Psoas muscle (tissue), 7 donors: ENCODE measurements at regions not wholly inside any gene's neighbourhood (a gene's known extent, or its start where the extent isn't known, plus 50 kb on each side); places are given as distances from the start of the nearest gene placed in this dataset.
"Not testable (repeated sequence)": the region's sequence is repeated elsewhere in the genome, so short reads cannot be mapped to it uniquely, and the experiment has no call there.

Experiments used
- ATAC-seq, 4 donors: fragments of 200-7000 bp; cut with Tn5 transposase; one replicate each; pipeline ENCODE4 v1.9.1; 2020; ENCODE audit warnings: moderate library complexity in 3 of 4, mild to moderate bottlenecking in 2 of 4
- DNase-seq, 2 donors: peaks; one replicate each; pipeline ENCODE4 v3.0.0-alpha.2; 2020
- H3K27ac ChIP-seq: fragments of 200-600 bp; one replicate; pipeline ENCODE4 v1.8.0; 2022
- H3K27me3 ChIP-seq, 3 donors: fragments of 200-600 bp in 1 of 3; one replicate each; pipeline versions ENCODE4 v1.6.1 to v1.8.0; 2013 to 2022; ENCODE audit warnings: low read length in 2 of 3, mild to moderate bottlenecking in 2 of 3, moderate library complexity in 1 of 3; ENCODE audit not compliant: insufficient read depth in 3 of 3
- H3K36me3 ChIP-seq, 2 donors: fragments of 200-600 bp in 1 of 2; one replicate each; pipeline versions ENCODE4 v1.6.1 to v1.8.0; 2013 to 2022; ENCODE audit warnings: low read depth in 1 of 2, mild to moderate bottlenecking in 1 of 2, moderate library complexity in 1 of 2; ENCODE audit not compliant: insufficient read depth in 1 of 2
- H3K4me1 ChIP-seq: fragments of 200-600 bp; one replicate; pipeline ENCODE4 v1.8.0; 2022
- H3K4me3 ChIP-seq: fragments of 200-600 bp; one replicate; pipeline ENCODE4 v1.8.0; 2022; ENCODE audit warnings: mild to moderate bottlenecking
- H3K9me3 ChIP-seq: fragments of 200-600 bp; one replicate; pipeline ENCODE4 v1.8.0; 2022
- CTCF ChIP-seq: fragments of 200-600 bp; IDR thresholded peaks from one replicate; pipeline ENCODE4 v1.8.0; 2022; ENCODE audit warnings: antibody characterized with exemption
- WGBS, 3 donors: extraction: QIAGEN DNeasy Blood & Tissue Kit; methylation state at CpG; one replicate each; pipeline versions ENCODE4 v1.1.6 to v1.1.7; 2013; 5-methylcytosine and 5-hydroxymethylcytosine counted together
- intact Hi-C, 2 donors: fragments of 100-400 bp; cut with DNase I; formaldehyde crosslinking; loops; one replicate each; pipeline versions ENCODE4 v1.11.0 to v1.14.2; 2022
- donor health status: healthy with polysubstance abuse.
- donor health status: DM: no; HTN: no; CAD: no; lungs with moderate emphysema.
- donor health status: Bipolar disorder and iron deficiency.
- donor health status: healthy.
- donor health status: DM: yes; HTN: yes; CAD: no.
- donor health status: DM: no; HTN: no; CAD: no.
- donor health status: DM: yes; HTN: yes; CAD: no.

- no peak for DNase-seq
- intact Hi-C loops: no loop called here
- 86 to 97% (median 89%) methylated on average over 1 of the region's 1 CpG for WGBS, 3 donors
- ATAC-seq: no peak
- Histone ChIP-seq H3K4me3 (no peak overlapping the region), H3K36me3 (no peaks in the 10 kb centered on the region), H3K9me3 (no peaks in the 10 kb centered on the region), H3K27ac (no peak overlapping the region), H3K27me3 (no peaks in the 10 kb centered on the region), H3K4me1 (no peaks in the 10 kb centered on the region)
- TF ChIP-seq CTCF: no peak
These were observed 144.9 kb upstream of the HAPLN1 start for GRCh38 chr5:83865579-83865978.

- Histone ChIP-seq H3K9me3 (no peaks in the 10 kb centered on the region), H3K4me3 (no peak overlapping the region), H3K27me3 (no peaks in the 10 kb centered on the region), H3K36me3 (no peaks in the 10 kb centered on the region), H3K4me1 (no peaks in the 10 kb centered on the region), H3K27ac (no peak overlapping the region)
- no peak for ATAC-seq
- no peak for TF ChIP-seq CTCF
- 24 to 38% (median 26%) methylated on average over 1 of the region's 1 CpG for WGBS, 3 donors
- DNase-seq: no peak
- intact Hi-C loops: no loop called here
These were observed 144.0 kb upstream of the HAPLN1 start for GRCh38 chr5:83864652-83865051.

GRCh38 chr5:83857341-83857740 lies 136.7 kb upstream of the HAPLN1 start:
- H3K27me3 ChIP-seq: no peaks in the 10 kb centered on the region
- no peak overlapping the region for H3K4me3 ChIP-seq
- no peaks in the 10 kb centered on the region for H3K4me1 ChIP-seq
- H3K36me3 ChIP-seq: no peaks in the 10 kb centered on the region
- H3K27ac ChIP-seq: no peak overlapping the region
- H3K9me3 ChIP-seq: no peaks in the 10 kb centered on the region
- no peak for ATAC-seq
- DNase-seq: no peak
- intact Hi-C loops: no loop called here
- WGBS, 3 donors: 30 to 38% (median 37%) methylated on average over 1 of the region's 1 CpG
- no peak for TF ChIP-seq CTCF

DNA sequence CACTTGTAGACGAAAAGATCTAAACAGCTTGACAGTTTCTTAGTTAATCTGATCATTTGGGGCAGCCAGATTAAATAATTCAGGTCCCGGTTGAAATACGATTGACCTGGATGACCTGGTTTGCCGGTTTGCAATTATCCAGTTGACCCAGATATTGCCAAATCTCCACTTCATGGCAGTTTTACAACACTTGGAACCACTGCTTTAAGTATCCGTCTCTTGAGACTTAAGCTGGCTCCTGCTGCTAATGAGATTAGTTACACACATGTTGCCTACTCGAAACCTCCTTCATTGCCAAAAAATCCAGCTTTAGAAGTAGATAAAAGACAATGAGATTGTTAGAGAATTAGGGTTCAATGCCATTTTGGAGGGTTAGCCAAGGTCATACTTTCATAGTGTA lies 136.2 kb upstream of the HAPLN1 start:
- ATAC-seq (no peak), DNase-seq (no peak)
- H3K9me3 ChIP-seq: no peaks in the 10 kb centered on the region
- no peak overlapping the region for H3K4me3 ChIP-seq
- H3K27me3 ChIP-seq: no peaks in the 10 kb centered on the region
- H3K36me3 ChIP-seq: no peaks in the 10 kb centered on the region
- no peak for TF ChIP-seq CTCF
- no peaks in the 10 kb centered on the region for H3K4me1 ChIP-seq
- no peak overlapping the region for H3K27ac ChIP-seq
- WGBS, 3 donors: 4 to 17% (median 13%) methylated on average over 6 of the region's 6 CpGs
- intact Hi-C loops: no loop called here

GRCh38 chr5:83850412-83850811 lies 129.8 kb upstream of the HAPLN1 start:
- H3K9me3 ChIP-seq, H3K36me3 ChIP-seq, ATAC-seq, H3K4me3 ChIP-seq, H3K4me1 ChIP-seq, intact Hi-C loops, H3K27me3 ChIP-seq, DNase-seq, H3K27ac ChIP-seq: not testable (repeated sequence)
- 94 to 96% (median 95%) methylated on average over 3 of the region's 3 CpGs for WGBS, 3 donors
